ENCODE measurements at regions not wholly inside any gene's neighbourhood (a gene's known extent, or its start where the extent isn't known, plus 50 kb on each side); places are given as distances from the start of the nearest gene placed in this dataset.
"Not testable (repeated sequence)": the region's sequence is repeated elsewhere in the genome, so short reads cannot be mapped to it uniquely, and the experiment has no call there.

DNA sequence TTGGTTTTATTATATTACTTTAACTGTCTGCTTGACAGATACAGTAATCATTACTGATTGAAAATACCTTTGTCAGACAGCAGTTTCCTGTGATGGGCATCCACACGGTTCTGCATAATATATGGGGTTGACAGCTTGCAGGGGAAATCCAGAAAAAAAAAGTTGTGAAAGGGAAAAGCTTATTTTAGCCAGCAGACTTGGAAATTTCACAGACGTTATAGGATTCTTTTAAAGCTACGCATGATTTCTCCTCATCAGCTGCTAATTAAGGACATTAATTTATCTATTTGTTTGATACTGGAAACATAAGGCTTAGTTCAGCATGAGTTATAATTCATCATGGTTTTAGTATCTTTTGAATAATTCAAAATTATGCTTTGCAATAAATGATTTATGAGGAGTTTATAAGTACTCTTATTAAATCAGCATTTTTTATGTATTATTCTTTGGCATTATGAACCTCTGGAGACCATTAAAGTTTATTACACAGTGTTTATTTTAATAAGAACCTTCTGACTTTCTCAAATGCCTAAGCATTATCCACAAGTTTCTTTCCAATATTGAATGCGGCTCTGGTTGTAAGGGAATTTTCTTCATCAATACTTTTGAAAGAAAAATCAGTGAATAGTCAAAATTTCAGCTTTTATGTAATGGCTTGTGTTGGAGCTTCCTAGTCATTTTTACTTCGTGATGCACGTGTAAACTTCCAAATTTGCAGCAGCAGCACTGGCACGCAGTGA lies 235.3 kb upstream of the KCNK2 start:
- CTCF ChIA-PET = no interaction called here
- POLR2A ChIA-PET = no interaction called here
- peaks cover 3% of the 10 kb centered on the region for H3K27me3 Mint-ChIP-seq
- no peak overlapping the region for H3K4me3 Mint-ChIP-seq
- ATAC-seq (no peak), DNase-seq (no peak)
- H3K9me3 Mint-ChIP-seq (ENCODE audit: low read depth) = peaks cover 3% of the 10 kb centered on the region
- no peak overlapping the region for H3K27ac Mint-ChIP-seq
- intact Hi-C loops (cut with DNase I, micrococcal nuclease) = no loop called here
- H3K4me1 Mint-ChIP-seq = no peaks in the 10 kb centered on the region
- no peaks in the 10 kb centered on the region for H3K36me3 Mint-ChIP-seq (ENCODE audit: low read depth)

GRCh38 chr1:214848101-214848500 lies 234.4 kb upstream of the KCNK2 start:
- ATAC-seq = no peak
- H3K9me3 Mint-ChIP-seq (ENCODE audit: low read depth) = peaks cover 3% of the 10 kb centered on the region
- H3K4me3 Mint-ChIP-seq = no peak overlapping the region
- POLR2A ChIA-PET = no interaction called here
- no peaks in the 10 kb centered on the region for H3K36me3 Mint-ChIP-seq (ENCODE audit: low read depth)
- CTCF ChIA-PET = no interaction called here
- no peak for DNase-seq
- peaks cover 3% of the 10 kb centered on the region for H3K27me3 Mint-ChIP-seq
- H3K4me1 Mint-ChIP-seq = no peaks in the 10 kb centered on the region
- intact Hi-C loops (cut with DNase I, micrococcal nuclease) = no loop called here
- H3K27ac Mint-ChIP-seq = no peak overlapping the region

- no peaks in the 10 kb centered on the region for H3K36me3 Mint-ChIP-seq (ENCODE audit: low read depth)
- POLR2A ChIA-PET = no interaction called here
- no peak for ATAC-seq
- no peaks in the 10 kb centered on the region for H3K4me1 Mint-ChIP-seq
- intact Hi-C loops (cut with DNase I, micrococcal nuclease) = no loop called here
- H3K4me3 Mint-ChIP-seq = no peak overlapping the region
- CTCF ChIA-PET = no interaction called here
- H3K27ac Mint-ChIP-seq = no peak overlapping the region
- peaks cover 3% of the 10 kb centered on the region for H3K9me3 Mint-ChIP-seq (ENCODE audit: low read depth)
- peaks cover 7% of the 10 kb centered on the region for H3K27me3 Mint-ChIP-seq
- no peak for DNase-seq
Observed at GRCh38 chr1:214850432-214851050, 232.0 kb upstream of the KCNK2 start.

GRCh38 chr1:214853340-214853739 lies 229.2 kb upstream of the KCNK2 start:
- H3K4me1 Mint-ChIP-seq = no peaks in the 10 kb centered on the region
- peaks cover 7% of the 10 kb centered on the region for H3K27me3 Mint-ChIP-seq
- ChIA-PET CTCF (no interaction called here), POLR2A (no interaction called here)
- no peak for DNase-seq
- no peak for ATAC-seq
- no peak overlapping the region for H3K4me3 Mint-ChIP-seq
- intact Hi-C loops (cut with DNase I, micrococcal nuclease) = no loop called here
- H3K9me3 Mint-ChIP-seq (ENCODE audit: low read depth) = peaks cover 3% of the 10 kb centered on the region
- H3K27ac Mint-ChIP-seq = no peak overlapping the region
- no peaks in the 10 kb centered on the region for H3K36me3 Mint-ChIP-seq (ENCODE audit: low read depth)

GRCh38 chr1:214854126-214854875 lies 228.2 kb upstream of the KCNK2 start:
- no peak overlapping the region for H3K4me3 Mint-ChIP-seq
- no peaks in the 10 kb centered on the region for H3K4me1 Mint-ChIP-seq
- DNase-seq (no peak), ATAC-seq (no peak)
- H3K36me3 Mint-ChIP-seq (ENCODE audit: low read depth) = no peaks in the 10 kb centered on the region
- POLR2A ChIA-PET = no interaction called here
- peaks cover 7% of the 10 kb centered on the region for H3K27me3 Mint-ChIP-seq
- peaks cover 3% of the 10 kb centered on the region for H3K9me3 Mint-ChIP-seq (ENCODE audit: low read depth)
- intact Hi-C loops (cut with DNase I, micrococcal nuclease) = no loop called here
- CTCF ChIA-PET = no interaction called here
- H3K27ac Mint-ChIP-seq = no peak overlapping the region

- ChIA-PET CTCF (no interaction called here), POLR2A (no interaction called here)
- Mint-ChIP-seq H3K4me1 (no peaks in the 10 kb centered on the region), H3K27me3 (peaks cover 7% of the 10 kb centered on the region), H3K36me3 (ENCODE audit: low read depth) (no peaks in the 10 kb centered on the region), H3K4me3 (no peak overlapping the region), H3K9me3 (ENCODE audit: low read depth) (no peaks in the 10 kb centered on the region), H3K27ac (no peak overlapping the region)
- DNase-seq (no peak), ATAC-seq (no peak)
- intact Hi-C loops (cut with DNase I, micrococcal nuclease) = no loop called here
Observed at GRCh38 chr1:214856843-214857242, 225.7 kb upstream of the KCNK2 start.

DNA sequence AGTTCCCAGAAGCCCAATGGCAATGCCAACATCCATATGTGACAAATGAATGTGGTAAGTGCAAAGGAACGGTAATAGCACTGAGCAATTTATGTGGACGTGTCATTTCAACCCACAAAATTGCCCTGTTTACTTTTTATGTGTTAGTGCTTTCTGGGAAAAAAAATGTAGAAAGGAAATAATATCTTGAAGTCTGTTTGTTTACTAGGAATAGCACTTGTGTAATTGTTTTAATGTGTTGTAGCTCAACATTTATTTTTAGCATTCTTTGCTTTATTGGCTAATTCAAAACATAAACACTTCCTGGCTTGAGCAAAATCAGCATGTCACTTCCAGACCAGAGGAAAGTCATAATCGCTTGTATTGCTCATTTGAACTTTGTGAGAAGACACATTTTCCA lies 224.8 kb upstream of the KCNK2 start:
- ChIA-PET CTCF (no interaction called here), POLR2A (no interaction called here)
- Mint-ChIP-seq H3K4me1 (no peaks in the 10 kb centered on the region), H3K4me3 (no peak overlapping the region), H3K27ac (no peak overlapping the region), H3K27me3 (peaks cover 7% of the 10 kb centered on the region), H3K9me3 (ENCODE audit: low read depth) (no peaks in the 10 kb centered on the region), H3K36me3 (ENCODE audit: low read depth) (no peaks in the 10 kb centered on the region)
- intact Hi-C loops (cut with DNase I, micrococcal nuclease) = no loop called here
- DNase-seq (no peak), ATAC-seq (no peak)

GRCh38 chr1:214859647-214860046 lies 222.9 kb upstream of the KCNK2 start:
- Mint-ChIP-seq H3K4me3 (no peak overlapping the region), H3K4me1 (no peaks in the 10 kb centered on the region), H3K27ac (no peak overlapping the region)

DNA sequence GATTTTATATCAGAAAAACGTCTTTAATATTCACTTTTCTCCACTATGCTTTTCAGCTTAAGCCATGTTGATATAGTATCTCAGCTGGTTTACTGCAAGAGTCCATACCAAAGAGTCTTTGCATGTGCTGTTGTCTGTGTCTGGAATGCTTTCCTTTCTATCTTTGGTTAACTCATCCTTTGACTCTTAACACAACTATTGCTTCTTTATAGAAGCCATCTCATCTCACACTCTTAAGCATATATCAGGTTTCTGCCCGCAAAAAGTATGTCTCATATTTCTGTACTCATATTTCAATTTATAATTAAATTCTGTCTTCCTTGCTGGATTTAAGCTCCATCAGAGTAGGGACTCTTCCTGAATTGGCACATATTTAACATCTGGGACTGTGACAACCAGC lies 220.9 kb upstream of the KCNK2 start:
- no peak overlapping the region for H3K27ac Mint-ChIP-seq
- intact Hi-C loops (cut with DNase I, micrococcal nuclease) = no loop called here
- H3K9me3 Mint-ChIP-seq (ENCODE audit: low read depth) = no peaks in the 10 kb centered on the region
- ChIA-PET POLR2A (no interaction called here), CTCF (interaction anchor here (0.7 kb wide), 1 partner anchor 37 kb away, joined by 3 read pairs; no protein-coding TSS in a partner anchor)
- ATAC-seq = no peak
- H3K36me3 Mint-ChIP-seq (ENCODE audit: low read depth) = no peaks in the 10 kb centered on the region
- no peaks in the 10 kb centered on the region for H3K4me1 Mint-ChIP-seq
- H3K4me3 Mint-ChIP-seq = no peak overlapping the region
- no peaks in the 10 kb centered on the region for H3K27me3 Mint-ChIP-seq
- no peak for DNase-seq

More at GRCh38 chr1:214859647-214860046, 222.9 kb upstream of the KCNK2 start:
- POLR2A ChIA-PET = no interaction called here
- ATAC-seq (no peak), DNase-seq (no peak)
- Mint-ChIP-seq H3K36me3 (ENCODE audit: low read depth) (no peaks in the 10 kb centered on the region), H3K27me3 (no peaks in the 10 kb centered on the region), H3K9me3 (ENCODE audit: low read depth) (no peaks in the 10 kb centered on the region)
- CTCF ChIA-PET = no interaction called here
- intact Hi-C loops (cut with DNase I, micrococcal nuclease) = no loop called here

DNA sequence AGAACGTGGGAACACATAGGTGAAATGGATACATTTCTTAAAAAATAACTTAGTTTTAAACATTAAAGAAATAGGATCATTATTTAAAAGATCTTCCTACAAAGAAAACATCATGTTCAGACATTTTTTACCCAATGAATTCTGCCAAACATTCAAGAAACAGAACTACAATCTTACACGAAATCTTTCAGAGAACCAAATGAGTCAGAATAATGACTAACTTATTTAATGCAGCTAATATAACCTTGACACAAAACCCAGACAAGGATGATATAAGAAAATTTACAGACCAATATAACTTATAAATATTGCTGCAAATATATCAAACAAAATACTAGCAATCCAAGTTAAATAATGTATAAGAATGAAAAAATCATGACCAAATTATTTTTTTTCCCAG lies 220.1 kb upstream of the KCNK2 start:
- no peaks in the 10 kb centered on the region for H3K27me3 Mint-ChIP-seq
- no peaks in the 10 kb centered on the region for H3K9me3 Mint-ChIP-seq (ENCODE audit: low read depth)
- H3K27ac Mint-ChIP-seq = no peak overlapping the region
- CTCF ChIA-PET = no interaction called here
- POLR2A ChIA-PET = no interaction called here
- H3K36me3 Mint-ChIP-seq (ENCODE audit: low read depth) = no peaks in the 10 kb centered on the region
- ATAC-seq (no peak), DNase-seq (no peak)
- no peak overlapping the region for H3K4me3 Mint-ChIP-seq
- intact Hi-C loops (cut with DNase I, micrococcal nuclease) = no loop called here
- no peaks in the 10 kb centered on the region for H3K4me1 Mint-ChIP-seq

DNA sequence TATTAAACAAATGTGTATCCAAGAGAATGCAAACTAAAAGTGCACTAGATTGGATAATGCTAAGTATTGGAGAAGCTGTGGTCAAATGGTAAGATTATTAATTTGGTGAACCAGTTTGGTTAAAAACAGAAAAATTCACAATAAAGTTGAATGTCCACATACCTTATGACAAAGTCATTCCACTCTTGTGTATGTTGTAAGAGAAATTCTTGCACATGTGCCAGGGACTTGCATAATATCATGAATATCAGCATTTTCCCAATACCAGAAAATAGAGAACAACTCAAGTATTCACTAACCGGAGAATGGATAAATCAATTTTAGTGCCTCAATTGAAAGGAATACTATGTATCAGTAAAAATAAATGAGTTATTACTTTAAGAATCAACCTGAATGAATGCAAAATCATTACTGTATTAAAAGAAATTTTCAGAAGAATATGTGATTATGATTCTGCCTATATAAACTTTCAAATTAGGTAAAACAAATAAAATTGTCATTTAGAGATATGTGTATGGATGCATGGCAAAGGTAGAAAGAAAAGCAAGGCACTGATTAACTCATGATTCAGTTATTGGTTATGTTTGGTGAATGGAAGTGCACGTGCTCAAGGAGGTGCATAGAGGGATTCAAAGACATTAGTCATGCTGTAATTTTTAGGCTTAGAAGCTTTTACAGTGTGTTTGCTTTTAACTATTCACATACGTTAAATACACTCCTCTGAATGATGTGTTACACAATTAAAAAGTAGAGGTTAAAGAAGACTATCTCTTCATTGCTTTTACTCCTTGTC lies 217.4 kb upstream of the KCNK2 start:
- CTCF ChIA-PET = no interaction called here
- Mint-ChIP-seq H3K4me1 (no peaks in the 10 kb centered on the region), H3K4me3 (no peak overlapping the region), H3K27ac (no peak overlapping the region), H3K9me3 (ENCODE audit: low read depth) (no peaks in the 10 kb centered on the region), H3K27me3 (no peaks in the 10 kb centered on the region), H3K36me3 (ENCODE audit: low read depth) (no peaks in the 10 kb centered on the region)
- ATAC-seq = no peak
- intact Hi-C loops (cut with DNase I, micrococcal nuclease) = no loop called here
- POLR2A ChIA-PET = no interaction called here
- DNase-seq = no peak

DNA sequence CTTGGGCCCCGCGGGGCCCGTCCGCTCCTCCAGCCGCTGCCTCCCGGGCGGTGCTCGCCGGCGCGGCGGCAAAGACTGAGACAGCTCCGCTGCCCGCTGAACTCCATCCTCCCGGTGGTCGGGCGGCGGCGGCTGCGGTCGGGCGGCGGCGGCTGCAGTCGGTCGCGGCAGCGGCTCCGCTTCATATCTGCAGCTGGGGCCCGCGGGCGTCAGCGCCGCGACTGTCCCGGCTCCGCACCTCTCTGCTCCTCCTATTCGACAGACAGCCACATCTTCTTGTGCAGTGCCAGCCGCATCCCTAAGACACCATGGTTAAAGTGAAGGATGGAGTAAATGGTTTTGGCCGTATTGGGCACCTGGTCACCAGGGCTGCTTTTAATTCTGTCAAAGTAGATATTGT lies 212.1 kb upstream of the KCNK2 start:
- CTCF ChIA-PET; H3K27ac Mint-ChIP-seq; H3K4me1 Mint-ChIP-seq; H3K27me3 Mint-ChIP-seq; H3K4me3 Mint-ChIP-seq; DNase-seq; POLR2A ChIA-PET; intact Hi-C loops (cut with DNase I, micrococcal nuclease); ATAC-seq; H3K9me3 Mint-ChIP-seq (ENCODE audit: low read depth); H3K36me3 Mint-ChIP-seq (ENCODE audit: low read depth): not testable (repeated sequence)

Data from activated CD4-positive, alpha-beta T cell treated with anti-CD3 and anti-CD28 coated beads for 36 hours (primary cell).